ENCODE measurements at regions not wholly inside any gene's neighbourhood (a gene's known extent, or its start where the extent isn't known, plus 50 kb on each side); places are given as distances from the start of the nearest gene placed in this dataset.
"Not testable (repeated sequence)": the region's sequence is repeated elsewhere in the genome, so short reads cannot be mapped to it uniquely, and the experiment has no call there.

GRCh38 chr19:30066781-30067759, 125.0 kb downstream of the URI1 start:
- Histone ChIP-seq H3K9me3 (no peaks in the 10 kb centered on the region), H3K36me3 (no peaks in the 10 kb centered on the region), H3K27me3 (no peaks in the 10 kb centered on the region), H3K4me1 (ENCODE audit: insufficient read depth) (no peaks in the 10 kb centered on the region), H3K4me3 (no peak overlapping the region), H3K27ac (no peak overlapping the region)
- intact Hi-C loops (cut with DNase I), result no loop called here
- 71 to 75% (median 75%) methylated on average over 10 of the region's 10 CpGs for WGBS, 3 donors
- DNase-seq, result peak in 1 of 5 donors; percentile 12
- no peak for TF ChIP-seq POLR2A (IDR thresholded peaks at IDR 0.05)

GRCh38 chr19:30067956-30068506, 126.0 kb downstream of the URI1 start:
- H3K36me3 ChIP-seq; H3K27ac ChIP-seq; DNase-seq; H3K4me1 ChIP-seq (ENCODE audit: insufficient read depth); intact Hi-C loops (cut with DNase I); H3K27me3 ChIP-seq; H3K4me3 ChIP-seq; H3K9me3 ChIP-seq: not testable (repeated sequence)
- WGBS, 3 donors, result 95 to 98% (median 97%) methylated on average over 2 of the region's 2 CpGs

GRCh38 chr19:30068528-30069395, 126.7 kb downstream of the URI1 start:
- no peaks in the 10 kb centered on the region for H3K9me3 ChIP-seq
- no peak for TF ChIP-seq POLR2A (IDR thresholded peaks at IDR 0.05)
- TF ChIP-seq CTCF (IDR thresholded peaks at IDR 0.05), result no peak
- intact Hi-C loops (cut with DNase I), result no loop called here
- 89 to 94% (median 90%) methylated on average over 2 of the region's 2 CpGs for WGBS, 3 donors
- H3K4me1 ChIP-seq (ENCODE audit: insufficient read depth), result no peaks in the 10 kb centered on the region
- H3K36me3 ChIP-seq, result no peaks in the 10 kb centered on the region
- no peak overlapping the region for H3K27ac ChIP-seq
- peak in 1 of 5 donors; percentile 13 for DNase-seq
- H3K27me3 ChIP-seq, result no peaks in the 10 kb centered on the region
- H3K4me3 ChIP-seq, result no peak overlapping the region

- Histone ChIP-seq H3K4me3 (no peak overlapping the region), H3K9me3 (no peaks in the 10 kb centered on the region), H3K4me1 (ENCODE audit: insufficient read depth) (no peaks in the 10 kb centered on the region), H3K27ac (no peak overlapping the region), H3K27me3 (no peaks in the 10 kb centered on the region), H3K36me3 (no peaks in the 10 kb centered on the region)
- no peak for TF ChIP-seq EP300 (IDR thresholded peaks at IDR 0.05)
- no peak for TF ChIP-seq CTCF (IDR thresholded peaks at IDR 0.05)
- TF ChIP-seq POLR2A (IDR thresholded peaks at IDR 0.05), result no peak
- intact Hi-C loops (cut with DNase I), result loop anchor here in 1 of 4 donors (5.0 kb wide), 1 partner anchor 998 kb away; no protein-coding TSS in a partner anchor
- DNase-seq, result peak in 1 of 5 donors; percentile 2
- WGBS, 3 donors, result 58 to 62% (median 60%) methylated on average over 8 of the region's 8 CpGs
Measured at GRCh38 chr19:30069535-30070197, 127.6 kb downstream of the URI1 start.
